ENCODE measurements at regions not wholly inside any gene's neighbourhood (a gene's known extent, or its start where the extent isn't known, plus 50 kb on each side); places are given as distances from the start of the nearest gene placed in this dataset.

DNA sequence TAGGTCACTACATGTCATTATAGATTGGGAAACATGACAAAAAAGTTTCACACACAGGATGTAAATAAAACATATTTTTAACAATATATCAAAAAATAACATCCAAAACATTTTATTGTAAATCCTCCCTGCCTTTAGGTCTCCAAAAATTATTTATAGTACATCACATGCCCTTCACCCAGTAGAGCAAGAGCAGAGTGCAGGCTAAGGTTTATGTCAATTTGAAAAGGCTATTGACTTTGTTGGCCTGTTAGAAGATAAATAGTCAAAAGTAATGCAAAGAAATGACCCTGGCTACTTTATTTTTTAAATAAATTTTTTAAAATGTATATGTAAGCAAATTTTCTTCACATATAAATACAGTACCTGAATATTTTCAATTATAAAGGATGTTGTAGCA, 983.7 kb downstream of the RAB28 start:
- Histone ChIP-seq H3K27me3 (no peaks in the 10 kb centered on the region), H3K36me3 (no peaks in the 10 kb centered on the region), H3K4me1 (peaks cover 5% of the 10 kb centered on the region), H3K9ac (ENCODE audit: low read depth in 2 of 2, low read length in 2 of 2) (no peak overlapping the region), H3K27ac (peak overlapping the region; percentile 34), H3K4me3 (no peak overlapping the region), H3K9me3 (no peaks in the 10 kb centered on the region)
- TF ChIP-seq CTCF (IDR thresholded peaks at IDR 0.05): no peak
- intact Hi-C loops (cut with DNase I): no loop called here
- no peak for DNase-seq

DNA sequence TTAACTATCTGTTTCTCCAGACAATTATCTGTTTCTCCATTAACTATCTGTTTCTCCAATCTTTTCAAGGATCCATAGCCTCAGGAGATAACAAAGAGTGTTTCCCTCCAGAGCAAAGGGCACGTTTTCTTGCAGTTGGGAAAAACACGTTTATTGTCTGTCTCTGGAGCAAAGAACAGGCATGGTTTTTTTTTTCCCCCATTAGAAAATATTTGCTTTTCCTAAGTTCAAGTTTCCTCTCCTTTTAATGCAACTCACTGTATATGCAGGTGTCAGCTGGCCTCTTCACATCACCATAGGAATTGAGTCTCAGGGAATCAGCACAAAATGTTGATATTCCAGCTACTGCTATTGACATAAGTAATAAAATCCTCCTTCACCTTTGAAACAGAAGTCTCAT, 984.4 kb downstream of the RAB28 start:
- TF ChIP-seq CTCF (IDR thresholded peaks at IDR 0.05): no peak
- H3K9me3 ChIP-seq: no peaks in the 10 kb centered on the region
- peak overlapping the region; percentile 34 for H3K27ac ChIP-seq
- H3K4me3 ChIP-seq: no peak overlapping the region
- intact Hi-C loops (cut with DNase I): no loop called here
- peaks cover 5% of the 10 kb centered on the region for H3K4me1 ChIP-seq
- H3K9ac ChIP-seq (ENCODE audit: low read depth in 2 of 2, low read length in 2 of 2): no peak overlapping the region
- peak; percentile 30 for DNase-seq
- no peaks in the 10 kb centered on the region for H3K27me3 ChIP-seq
- no peaks in the 10 kb centered on the region for H3K36me3 ChIP-seq

DNA sequence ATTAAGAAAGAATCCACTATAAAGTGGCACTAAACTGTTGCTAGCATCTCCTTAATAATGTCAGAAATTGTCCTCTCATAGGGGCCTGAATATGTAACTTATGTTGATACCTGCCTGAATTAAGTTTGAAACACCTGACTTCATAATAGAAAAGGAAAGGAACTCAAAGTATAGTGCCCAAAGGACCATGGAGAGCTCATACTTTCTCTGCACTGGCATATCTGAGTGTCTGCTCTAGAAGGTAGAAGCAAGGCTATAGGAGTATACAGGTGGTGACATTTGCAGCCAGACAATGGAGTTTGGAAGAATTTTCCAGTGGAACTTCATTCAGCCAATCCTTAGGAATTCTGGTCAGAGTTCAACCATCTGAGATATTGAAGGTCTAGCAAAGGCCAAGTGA, 988.9 kb downstream of the RAB28 start:
- no peak for TF ChIP-seq CTCF (IDR thresholded peaks at IDR 0.05)
- intact Hi-C loops (cut with DNase I): no loop called here
- H3K36me3 ChIP-seq: no peaks in the 10 kb centered on the region
- no peaks in the 10 kb centered on the region for H3K4me1 ChIP-seq
- H3K4me3 ChIP-seq: no peak overlapping the region
- no peak overlapping the region for H3K9ac ChIP-seq (ENCODE audit: low read depth in 2 of 2, low read length in 2 of 2)
- no peaks in the 10 kb centered on the region for H3K9me3 ChIP-seq
- no peaks in the 10 kb centered on the region for H3K27me3 ChIP-seq
- DNase-seq: no peak
- no peak overlapping the region for H3K27ac ChIP-seq

DNA sequence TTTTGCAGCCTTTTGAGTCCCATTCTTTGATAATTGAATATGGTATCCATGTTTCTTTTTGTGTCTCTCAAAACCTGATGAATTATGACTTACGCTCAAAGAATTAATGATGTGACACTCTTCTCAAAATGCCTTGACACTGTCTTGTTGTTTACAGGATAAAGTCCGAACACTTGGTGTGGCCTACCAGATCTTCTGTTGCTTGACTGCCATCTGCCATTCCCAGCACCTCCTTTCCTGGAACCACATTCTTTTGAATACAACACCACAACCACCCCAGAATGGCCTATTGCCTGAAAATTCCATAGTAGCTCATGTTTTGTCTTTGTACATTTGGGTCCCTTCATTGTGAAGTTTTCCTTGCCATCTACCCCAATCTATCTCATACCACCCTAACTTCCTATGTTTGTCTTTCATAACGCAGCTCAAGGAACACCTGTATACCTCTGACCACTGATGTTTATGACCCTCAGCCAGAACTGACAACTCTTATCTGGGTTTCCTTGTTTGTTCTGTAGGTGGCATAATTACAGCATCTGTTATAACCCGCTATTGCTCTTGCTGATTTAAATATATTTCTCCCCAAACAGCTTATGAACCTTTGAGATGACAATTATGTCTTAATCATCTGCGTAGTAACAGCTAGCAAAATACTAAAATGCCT, 991.3 kb downstream of the RAB28 start:
- no peak for TF ChIP-seq CTCF (IDR thresholded peaks at IDR 0.05)
- H3K27me3 ChIP-seq: no peaks in the 10 kb centered on the region
- peak; percentile 32 for DNase-seq
- peak overlapping the region; percentile 12 for H3K27ac ChIP-seq
- no peak overlapping the region for H3K4me3 ChIP-seq
- H3K36me3 ChIP-seq: no peaks in the 10 kb centered on the region
- no peaks in the 10 kb centered on the region for H3K9me3 ChIP-seq
- no peaks in the 10 kb centered on the region for H3K4me1 ChIP-seq
- intact Hi-C loops (cut with DNase I): no loop called here
- no peak overlapping the region for H3K9ac ChIP-seq (ENCODE audit: low read depth in 2 of 2, low read length in 2 of 2)

DNA sequence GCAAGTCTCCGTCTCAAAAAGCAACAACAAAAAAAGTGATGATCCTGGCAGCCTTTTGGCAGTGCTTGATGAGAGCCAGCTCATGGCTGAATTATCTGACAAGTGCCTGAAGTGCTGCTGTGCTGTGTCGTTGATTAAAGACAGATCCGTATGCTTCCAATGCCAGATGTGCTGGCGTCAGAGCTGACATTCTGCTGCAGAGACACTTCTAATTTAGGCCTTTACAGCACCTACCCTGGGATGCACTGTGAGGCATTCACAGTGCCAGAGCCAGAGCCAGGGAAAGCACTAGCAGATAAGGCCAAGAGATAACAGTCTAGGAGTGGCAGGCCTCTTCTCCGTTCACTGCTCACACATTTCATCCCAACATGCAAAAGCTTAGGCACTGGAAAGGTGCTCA, 995.5 kb downstream of the RAB28 start:
- no peaks in the 10 kb centered on the region for H3K27me3 ChIP-seq
- no peaks in the 10 kb centered on the region for H3K9me3 ChIP-seq
- no peak overlapping the region for H3K4me3 ChIP-seq
- H3K4me1 ChIP-seq: no peaks in the 10 kb centered on the region
- no peak overlapping the region for H3K9ac ChIP-seq (ENCODE audit: low read depth in 2 of 2, low read length in 2 of 2)
- no peaks in the 10 kb centered on the region for H3K36me3 ChIP-seq
- H3K27ac ChIP-seq: no peak overlapping the region
- DNase-seq: no peak
- no peak for TF ChIP-seq CTCF (IDR thresholded peaks at IDR 0.05)
- intact Hi-C loops (cut with DNase I): no loop called here

Data from colonic mucosa (tissue), 4 donors.